ENCODE measurements at regions not wholly inside any gene's neighbourhood (a gene's known extent, or its start where the extent isn't known, plus 50 kb on each side); places are given as distances from the start of the nearest gene placed in this dataset.

- DNase-seq (ENCODE audit: low read depth), result no peak
These were observed 68.2 kb upstream of the CDH10 start for GRCh38 chr5:24712947-24713346.

- DNase-seq (ENCODE audit: low read depth), result no peak
These were observed 67.3 kb upstream of the CDH10 start for GRCh38 chr5:24712047-24712446.

- DNase-seq (ENCODE audit: low read depth), result no peak
These were observed 59.2 kb upstream of the CDH10 start for GRCh38 chr5:24703934-24704333.

All from non-pigmented ciliary epithelial cell (primary cell).